GOT3 (cell line): ENCODE measurements at regions not wholly inside any gene's neighbourhood (a gene's known extent, or its start where the extent isn't known, plus 50 kb on each side); places are given as distances from the start of the nearest gene placed in this dataset.
"Not testable (repeated sequence)": the region's sequence is repeated elsewhere in the genome, so short reads cannot be mapped to it uniquely, and the experiment has no call there.

Source experiments
- DNase-seq: peaks from one replicate; lab custom pipeline; 2025; ENCODE audit warnings: mixed read lengths; lab: John Stamatoyannopoulos, UW

GRCh38 chr7:152502813-152503790, 67.3 kb upstream of the KMT2C start:
- no peak for DNase-seq

- no peak for DNase-seq
Measured at GRCh38 chr7:152501506-152501905, 65.7 kb upstream of the KMT2C start.

- not testable (repeated sequence) for DNase-seq
Measured at GRCh38 chr7:152499969-152500368, 64.2 kb upstream of the KMT2C start.

- DNase-seq: no peak
Measured at GRCh38 chr7:152495867-152496266, 60.1 kb upstream of the KMT2C start.

- no peak for DNase-seq
Measured at GRCh38 chr7:152492952-152493351, 57.1 kb upstream of the KMT2C start.

- DNase-seq: no peak
Measured at GRCh38 chr7:152489044-152489443, 53.2 kb upstream of the KMT2C start.

- no peak for DNase-seq
Measured at GRCh38 chr7:152486968-152487367, 51.2 kb upstream of the KMT2C start.

- no peak for DNase-seq
Measured at GRCh38 chr7:152485826-152486225, 50.0 kb upstream of the KMT2C start.
